CD4-positive, alpha-beta T cell (primary cell): ENCODE measurements at regions not wholly inside any gene's neighbourhood (a gene's known extent, or its start where the extent isn't known, plus 50 kb on each side); places are given as distances from the start of the nearest gene placed in this dataset.

Experiments
- ATAC-seq: fragments of 200-7000 bp; cut with Tn5 transposase; one replicate; pipeline ENCODE4 v1.10.0; 2022; ENCODE audit warnings: mild to moderate bottlenecking; ENCODE audit not compliant: poor library complexity
- CTCF ChIA-PET: fragments of 350-600 bp; sonication (Branson Sonifier 250); formaldehyde crosslinking; loops from one replicate; lab custom pipeline; 2021; ENCODE audit warnings: antibody characterized with exemption, inconsistent platforms; lab: Charles Lee
- POLR2A ChIA-PET: fragments of 350-600 bp; sonication (Branson Sonifier 250); formaldehyde crosslinking; loops from one replicate; lab custom pipeline; 2021; ENCODE audit warnings: antibody characterized with exemption, inconsistent platforms; lab: Charles Lee
- DNase-seq, 14 experiments: peaks; one replicate each; pipeline ENCODE4 v3.0.0-alpha.2; 2013 to 2020; ENCODE audit warnings: mixed read lengths in 2 of 14
- H3K27ac ChIP-seq, 2 donors: one replicate each; pipeline versions ENCODE4 v1.5.1 to v1.7.0; 2013; ENCODE audit warnings: low read length in 2 of 2, low read depth in 1 of 2, mild to moderate bottlenecking in 1 of 2
- H3K27me3 ChIP-seq, 2 experiments: 1 replicate in 1 of 2; 2 replicates in 1 of 2; pipeline versions ENCODE4 v1.6.1 to v1.7.0; 2013; ENCODE audit warnings: low read length in 2 of 2, control low read depth in 1 of 2, mild to moderate bottlenecking in 1 of 2, moderate library complexity in 1 of 2; ENCODE audit not compliant: insufficient read depth in 2 of 2, control insufficient read depth in 1 of 2
- H3K36me3 ChIP-seq: one replicate; pipeline ENCODE4 v1.6.1; 2013; ENCODE audit warnings: low read length, control low read depth; ENCODE audit not compliant: insufficient read depth
- H3K4me1 ChIP-seq: one replicate; pipeline ENCODE4 v1.6.1; 2013; ENCODE audit warnings: low read length, control low read depth; ENCODE audit not compliant: insufficient read depth
- H3K4me3 ChIP-seq: one replicate; pipeline ENCODE4 v1.5.1; 2013; ENCODE audit warnings: mild to moderate bottlenecking, low read length, moderate library complexity
- H3K9me3 ChIP-seq, 2 experiments: 1 replicate in 1 of 2; 2 replicates in 1 of 2; pipeline versions ENCODE4 v1.6.1 to v1.7.0; 2013; ENCODE audit warnings: low read length in 2 of 2, mild to moderate bottlenecking in 2 of 2, control low read depth in 1 of 2, moderate library complexity in 1 of 2; ENCODE audit not compliant: control insufficient read depth in 1 of 2, insufficient read depth in 1 of 2
- H3K27ac Mint-ChIP-seq: one replicate; pipeline ENCODE4 v1.8.0; 2020; ENCODE audit warnings: mixed read lengths
- H3K27me3 Mint-ChIP-seq: one replicate; pipeline ENCODE4 v1.8.0; 2021; ENCODE audit warnings: mixed read lengths
- H3K36me3 Mint-ChIP-seq: one replicate; pipeline ENCODE4 v1.8.0; 2021; ENCODE audit warnings: low read depth, mixed read lengths
- H3K4me1 Mint-ChIP-seq: one replicate; pipeline ENCODE4 v1.8.0; 2021; ENCODE audit warnings: low read depth, mixed read lengths
- H3K4me3 Mint-ChIP-seq: one replicate; pipeline ENCODE4 v1.8.0; 2020; ENCODE audit warnings: mild to moderate bottlenecking, mixed read lengths
- H3K9me3 Mint-ChIP-seq: one replicate; pipeline ENCODE4 v1.8.0; 2020; ENCODE audit warnings: mixed read lengths
- CTCF ChIP-seq: fragments of 200-600 bp; IDR thresholded peaks from one replicate; pipeline ENCODE4 v1.8.0; 2022; ENCODE audit warnings: antibody characterized with exemption, mild to moderate bottlenecking
- intact Hi-C, 2 experiments: fragments of 100-400 bp; cut with DNase I in 1 of 2; cut with micrococcal nuclease in 1 of 2; formaldehyde crosslinking; loops; one replicate each; pipeline versions ENCODE4 v1.15.1 to v1.9.0; 2023 to 2025; cut with DNase I, micrococcal nuclease

GRCh38 chr6:14995966-14996602, 249.8 kb upstream of the JARID2 start:
- DNase-seq (no peak), ATAC-seq (no peak)
- Mint-ChIP-seq H3K4me3 (no peak overlapping the region), H3K27me3 (no peaks in the 10 kb centered on the region), H3K27ac (no peak overlapping the region), H3K4me1 (no peaks in the 10 kb centered on the region), H3K9me3 (no peaks in the 10 kb centered on the region), H3K36me3 (no peaks in the 10 kb centered on the region)
- no peak overlapping the region for H3K27ac ChIP-seq
- H3K9me3 ChIP-seq, result no peaks in the 10 kb centered on the region
- CTCF ChIA-PET, result no interaction called here
- intact Hi-C loops, result no loop called here
- H3K36me3 ChIP-seq, result no peaks in the 10 kb centered on the region
- no peak overlapping the region for H3K4me3 ChIP-seq
- POLR2A ChIA-PET, result no interaction called here
- H3K4me1 ChIP-seq, result no peaks in the 10 kb centered on the region
- H3K27me3 ChIP-seq, result no peaks in the 10 kb centered on the region
- TF ChIP-seq CTCF, result no peak

DNA sequence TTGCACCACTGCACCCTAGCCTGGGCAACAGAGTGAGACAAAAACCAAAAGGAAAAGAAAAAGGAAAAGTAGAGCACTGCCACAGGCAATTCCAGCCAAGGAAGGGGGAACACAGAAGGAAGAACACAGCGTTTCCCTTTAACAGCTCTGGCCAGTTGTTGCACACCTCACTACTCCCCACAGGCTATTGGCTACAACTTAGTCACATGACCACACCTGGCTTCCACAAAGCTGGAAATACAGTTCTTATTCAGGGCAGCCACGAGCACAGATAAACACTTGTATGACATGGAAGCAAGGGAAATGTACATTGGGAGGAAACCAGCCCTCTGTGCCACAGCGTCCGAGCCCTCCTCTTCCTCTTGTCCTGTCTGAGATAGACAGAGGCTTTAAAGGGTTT, 249.0 kb upstream of the JARID2 start:
- no peaks in the 10 kb centered on the region for H3K36me3 Mint-ChIP-seq
- Histone ChIP-seq H3K36me3 (no peaks in the 10 kb centered on the region), H3K27ac (no peak overlapping the region), H3K4me3 (no peak overlapping the region), H3K9me3 (no peaks in the 10 kb centered on the region), H3K27me3 (no peaks in the 10 kb centered on the region), H3K4me1 (no peaks in the 10 kb centered on the region)
- ChIA-PET POLR2A (no interaction called here), CTCF (no interaction called here)
- H3K4me3 Mint-ChIP-seq, result no peak overlapping the region
- H3K4me1 Mint-ChIP-seq, result no peaks in the 10 kb centered on the region
- no peak for TF ChIP-seq CTCF
- ATAC-seq (no peak), DNase-seq (no peak)
- no peaks in the 10 kb centered on the region for H3K9me3 Mint-ChIP-seq
- no peak overlapping the region for H3K27ac Mint-ChIP-seq
- H3K27me3 Mint-ChIP-seq, result no peaks in the 10 kb centered on the region
- intact Hi-C loops, result no loop called here

DNA sequence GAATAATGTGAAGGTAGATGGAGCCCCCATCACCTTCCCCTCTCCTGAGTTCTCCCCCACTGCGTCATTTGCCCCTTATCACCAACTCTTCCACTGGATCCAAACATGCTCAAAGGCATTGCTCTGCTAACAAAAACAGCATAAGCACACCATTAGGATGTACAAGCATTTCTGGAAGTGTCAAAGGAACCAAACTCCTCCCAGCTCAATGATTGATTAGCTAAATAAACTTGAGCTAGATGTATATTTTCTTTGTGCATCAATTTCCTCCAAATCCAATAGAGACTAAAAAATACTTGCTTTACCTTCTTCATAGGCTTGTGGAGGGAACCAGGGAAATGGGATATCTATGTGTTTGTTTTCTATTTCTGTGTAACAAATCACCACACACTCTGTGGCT, 248.4 kb upstream of the JARID2 start:
- ChIA-PET POLR2A (no interaction called here), CTCF (no interaction called here)
- Histone ChIP-seq H3K9me3 (no peaks in the 10 kb centered on the region), H3K27me3 (no peaks in the 10 kb centered on the region), H3K4me1 (no peaks in the 10 kb centered on the region), H3K36me3 (no peaks in the 10 kb centered on the region), H3K4me3 (no peak overlapping the region), H3K27ac (no peak overlapping the region)
- TF ChIP-seq CTCF, result no peak
- Mint-ChIP-seq H3K27me3 (no peaks in the 10 kb centered on the region), H3K4me1 (no peaks in the 10 kb centered on the region), H3K9me3 (no peaks in the 10 kb centered on the region), H3K4me3 (no peak overlapping the region), H3K27ac (no peak overlapping the region), H3K36me3 (no peaks in the 10 kb centered on the region)
- no peak for ATAC-seq
- DNase-seq, result no peak
- intact Hi-C loops, result no loop called here
